ENCODE measurements at regions not wholly inside any gene's neighbourhood (a gene's known extent, or its start where the extent isn't known, plus 50 kb on each side); places are given as distances from the start of the nearest gene placed in this dataset.
"Not testable (repeated sequence)": the region's sequence is repeated elsewhere in the genome, so short reads cannot be mapped to it uniquely, and the experiment has no call there.

DNA sequence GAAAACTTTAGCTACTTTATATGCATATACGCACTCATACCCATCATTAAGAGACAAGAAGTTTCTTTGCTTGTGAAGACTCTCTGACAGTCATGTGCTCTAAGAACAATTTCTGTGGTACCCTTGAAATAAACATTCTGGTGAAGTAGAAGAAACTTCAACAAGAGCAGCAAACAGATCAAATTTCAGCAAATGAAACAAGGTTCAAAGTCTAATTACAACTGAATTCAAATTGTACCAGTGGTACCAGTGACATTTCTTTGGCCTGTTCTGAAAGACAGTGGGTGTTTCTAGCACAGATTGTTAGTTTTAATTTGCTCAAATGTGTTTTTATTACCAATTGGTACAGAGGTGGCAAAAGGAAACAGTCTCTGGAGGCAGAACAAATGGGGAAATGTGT is 391.0 kb downstream of the CHSY3 start:
- DNase-seq, result no peak

GRCh38 chr5:130294798-130295197 is 390.5 kb downstream of the CHSY3 start:
- not testable (repeated sequence) for DNase-seq

DNA sequence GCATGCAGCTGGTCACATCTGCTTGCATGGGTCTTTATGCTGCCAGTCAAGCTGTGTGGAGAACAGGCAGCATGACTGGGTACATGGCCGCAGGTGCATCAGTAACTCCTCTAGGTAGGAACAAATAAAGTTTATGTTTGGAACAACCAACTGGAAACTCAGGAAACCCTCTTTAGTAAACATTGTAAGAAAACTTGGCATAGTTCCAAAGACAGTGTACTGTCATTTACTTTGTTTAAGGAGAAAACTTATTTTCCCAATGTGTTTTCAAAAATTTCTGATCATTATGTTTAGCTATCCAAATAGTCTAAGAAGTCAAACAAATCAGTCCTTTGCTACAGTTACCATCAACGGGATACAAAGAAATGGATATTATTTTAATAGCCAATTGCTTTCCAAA is 386.0 kb downstream of the CHSY3 start:
- DNase-seq, result no peak

GRCh38 chr5:130289132-130290088 is 385.1 kb downstream of the CHSY3 start:
- no peak for DNase-seq

DNA sequence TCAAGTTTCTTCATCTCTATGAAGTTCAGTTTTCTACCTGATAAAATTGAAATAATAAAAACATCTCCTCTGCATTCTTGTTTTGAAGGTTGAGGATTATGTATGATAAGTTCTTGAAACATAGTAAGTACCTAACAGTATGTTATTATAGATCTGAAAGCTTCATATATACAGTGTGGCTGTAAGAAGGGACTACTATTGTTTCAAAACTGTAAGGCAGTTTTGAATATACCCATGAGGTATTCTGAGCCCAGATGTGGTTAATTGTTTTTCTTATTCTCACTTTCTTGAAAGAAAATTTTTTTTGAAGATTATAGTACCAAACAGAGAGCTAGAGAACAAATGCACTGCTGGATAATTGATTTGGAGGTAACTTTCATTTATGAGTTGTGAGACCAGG is 383.2 kb downstream of the CHSY3 start:
- DNase-seq, result no peak

GRCh38 chr5:130286971-130287370 is 382.7 kb downstream of the CHSY3 start:
- DNase-seq, result no peak

DNA sequence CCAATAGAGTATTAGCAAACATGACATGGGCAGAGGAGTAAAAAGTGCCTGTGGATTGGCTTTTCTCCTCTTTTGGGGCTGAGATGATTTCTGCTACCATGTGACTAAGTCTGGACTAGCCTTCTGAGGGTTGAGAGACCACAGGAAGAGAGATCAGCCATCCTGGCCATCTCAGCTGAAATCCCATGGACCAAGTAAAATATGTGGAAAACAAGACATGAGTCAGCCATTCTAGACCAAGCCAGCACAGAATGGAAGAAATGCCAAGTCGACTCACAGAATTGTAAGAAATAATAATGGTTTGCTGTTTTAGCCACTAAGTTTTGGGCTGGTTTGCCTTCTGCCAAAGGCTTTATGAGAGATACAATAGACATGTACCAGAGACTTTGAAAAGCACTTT is 377.8 kb downstream of the CHSY3 start:
- DNase-seq, result no peak

- DNase-seq, result no peak
These were observed 376.4 kb downstream of the CHSY3 start for GRCh38 chr5:130280528-130281217.

- no peak for DNase-seq
These were observed 375.1 kb downstream of the CHSY3 start for GRCh38 chr5:130279386-130279785.

DNA sequence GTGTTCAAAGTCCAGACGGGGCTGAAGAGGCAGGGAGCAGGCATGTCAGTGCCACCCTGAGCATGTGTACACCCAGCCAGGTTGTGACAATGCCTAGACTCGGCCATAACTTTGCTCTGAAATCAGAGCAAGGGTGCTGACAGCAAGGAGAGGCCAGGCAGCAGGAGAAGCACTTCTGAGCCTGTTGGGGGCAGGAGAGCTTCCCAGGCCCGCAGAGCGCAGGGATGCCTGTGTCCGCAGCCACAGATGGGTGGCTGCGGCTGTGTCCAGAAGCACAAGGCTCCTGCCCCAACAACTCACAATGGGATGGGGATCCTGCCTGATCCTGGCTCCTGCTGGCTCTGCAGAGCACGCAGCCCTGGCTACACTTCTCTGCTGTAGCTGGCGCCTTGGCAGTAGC is 373.9 kb downstream of the CHSY3 start:
- DNase-seq, result no peak

DNA sequence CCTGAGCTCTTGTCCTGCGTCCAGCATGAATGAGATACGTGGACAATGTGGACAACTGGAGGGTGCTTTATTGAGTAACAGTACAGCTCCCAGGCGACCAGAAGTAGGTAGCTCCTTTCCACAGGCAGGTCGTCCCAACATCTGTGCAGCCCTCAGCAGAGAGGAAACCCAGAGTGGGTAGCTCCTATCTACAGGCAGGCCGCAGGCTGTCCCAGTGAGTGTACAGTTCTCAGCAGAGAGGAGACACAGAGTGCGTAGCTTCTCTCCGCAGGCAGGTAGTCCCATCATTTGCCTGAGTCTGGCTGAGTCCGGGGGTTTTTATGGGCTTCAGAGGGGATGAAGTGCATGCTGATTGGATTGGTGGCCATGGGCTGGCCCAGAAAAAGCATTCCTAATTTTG is 373.3 kb downstream of the CHSY3 start:
- DNase-seq, result no peak

DNA sequence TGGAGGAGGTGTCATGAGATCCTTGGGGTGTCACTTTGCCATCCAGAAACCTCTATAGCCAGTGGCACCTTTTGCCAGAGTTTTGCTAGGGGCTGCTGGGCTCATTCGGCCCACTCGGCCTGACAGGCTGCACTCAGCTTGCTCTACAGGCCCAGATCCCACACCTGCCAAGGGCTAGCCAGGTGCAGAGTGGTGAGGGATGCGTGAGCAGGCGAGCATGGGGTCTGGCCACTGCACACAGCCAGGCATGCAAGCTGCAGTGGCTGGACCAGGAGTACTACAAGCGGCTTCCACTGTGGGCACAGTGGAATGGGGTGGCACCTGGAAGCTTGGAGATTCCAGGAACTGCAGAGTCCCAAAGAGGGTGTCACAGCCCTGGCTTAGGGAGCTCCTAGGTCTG is 372.7 kb downstream of the CHSY3 start:
- DNase-seq, result no peak

DNA sequence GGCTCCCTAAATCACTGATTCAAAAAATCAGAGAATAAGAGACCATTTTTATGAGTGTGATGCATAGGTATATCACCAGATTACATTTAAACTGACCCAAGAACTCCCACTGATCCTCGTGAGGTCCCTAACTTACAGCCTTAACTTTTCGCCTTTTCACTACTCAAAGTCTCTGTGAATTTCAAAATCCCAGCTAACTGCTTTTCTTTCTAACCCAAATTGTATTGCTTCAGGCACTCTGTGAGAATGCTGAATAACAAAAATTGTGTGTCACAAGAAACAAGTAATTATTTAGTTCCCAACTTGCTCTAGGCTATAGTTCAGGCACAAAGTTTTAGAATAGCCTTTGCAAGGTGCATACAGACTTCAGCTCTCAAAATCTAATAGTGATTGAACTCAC is 368.6 kb downstream of the CHSY3 start:
- DNase-seq, result no peak

DNA sequence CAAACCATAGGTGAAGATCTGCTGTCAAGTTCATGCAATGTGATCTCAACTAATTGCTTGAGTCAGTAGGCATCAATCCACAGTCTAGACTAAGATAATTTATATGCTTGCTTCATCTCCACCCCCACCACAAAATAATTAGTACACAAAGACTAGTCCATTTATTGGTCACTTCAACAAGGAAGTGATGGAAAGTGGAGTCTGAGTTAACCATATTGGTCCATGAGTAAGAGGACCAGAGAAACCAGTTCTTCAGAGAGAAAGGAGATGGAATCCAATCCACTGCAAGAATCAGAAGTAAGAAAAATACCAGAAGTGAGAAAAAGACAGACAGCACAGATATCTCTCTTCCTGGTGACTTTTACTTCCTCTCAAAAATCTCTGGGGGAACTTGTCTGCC is 366.5 kb downstream of the CHSY3 start:
- DNase-seq, result no peak

GRCh38 chr5:130268489-130268888 is 364.2 kb downstream of the CHSY3 start:
- no peak for DNase-seq

- no peak for DNase-seq
These were observed 363.7 kb downstream of the CHSY3 start for GRCh38 chr5:130267926-130268325.

DNA sequence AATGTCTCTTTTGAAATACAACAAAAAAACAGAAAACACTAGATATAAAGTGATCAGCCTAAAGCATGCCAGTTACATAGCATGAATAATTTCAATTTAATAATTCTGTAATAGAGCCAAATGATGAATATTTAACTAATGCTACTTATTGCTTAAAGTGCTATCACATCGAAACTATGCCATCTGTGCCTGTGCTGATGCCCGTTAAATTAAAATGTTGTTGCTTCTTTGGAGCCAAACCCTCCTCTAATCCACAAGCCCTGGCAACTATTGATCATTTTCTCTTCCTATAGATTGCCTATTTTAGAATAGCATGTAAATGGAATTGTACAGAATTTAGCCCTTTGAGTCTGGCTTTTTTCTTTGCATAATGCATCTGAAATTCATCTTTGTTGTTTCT is 356.2 kb downstream of the CHSY3 start:
- DNase-seq, result no peak

DNA sequence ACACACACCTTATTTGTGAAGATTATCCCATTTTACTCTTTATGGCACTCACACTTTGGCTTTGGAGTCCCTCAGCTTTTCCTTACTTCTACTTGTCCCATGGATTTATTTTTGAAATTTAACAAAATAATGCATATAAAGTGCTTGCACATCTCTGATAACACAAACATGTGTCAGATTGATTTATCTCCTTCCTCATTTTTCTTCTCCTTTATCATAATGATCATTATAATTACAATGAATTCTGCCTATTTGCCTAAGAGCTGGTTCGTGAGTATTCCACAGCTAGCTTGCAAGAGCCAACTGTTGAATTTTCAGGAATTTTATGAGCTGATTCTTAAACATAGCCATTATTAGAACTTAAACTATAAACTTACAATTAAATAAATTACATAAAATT is 347.7 kb downstream of the CHSY3 start:
- DNase-seq, result no peak

DNA sequence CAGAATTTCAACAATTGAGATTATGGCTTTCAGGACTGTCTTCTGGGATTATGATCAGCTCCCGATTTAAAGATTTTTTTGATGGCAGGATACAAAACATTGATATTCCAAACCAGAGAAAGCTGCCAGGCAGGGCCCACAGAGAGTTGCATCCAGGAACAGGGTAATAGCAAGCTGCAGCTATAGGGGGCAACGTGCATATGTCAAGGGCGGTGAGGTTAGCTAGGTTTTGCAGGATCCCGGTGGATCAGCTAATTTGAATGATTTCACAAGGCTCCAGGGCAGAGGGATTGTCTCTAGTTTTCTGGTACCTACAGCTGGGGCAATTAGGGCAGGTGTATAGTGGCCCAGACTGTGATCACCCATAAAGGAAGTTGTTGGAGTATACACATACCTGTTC is 339.4 kb downstream of the CHSY3 start:
- DNase-seq, result no peak

DNA sequence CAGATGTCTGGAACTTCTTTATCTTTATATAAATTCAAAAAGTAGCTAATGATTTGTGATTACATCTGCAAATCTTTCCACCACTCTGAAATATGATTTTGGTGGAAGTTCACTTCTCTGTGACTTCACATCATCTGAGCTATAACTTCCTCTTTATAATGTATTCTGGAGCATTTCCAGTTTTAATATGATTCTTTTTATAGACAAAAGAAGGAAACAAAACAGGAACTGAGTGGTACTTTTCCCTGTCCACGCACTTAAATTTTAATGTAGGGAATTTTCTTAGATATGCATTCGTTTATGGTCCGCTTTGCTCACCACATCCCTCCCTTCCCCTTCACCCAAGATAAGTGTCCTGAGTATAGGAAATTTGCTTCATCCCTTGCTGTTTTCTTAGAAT is 333.5 kb downstream of the CHSY3 start:
- DNase-seq, result no peak

All from activated CD4-positive, alpha-beta T cell treated with anti-CD3 and anti-CD28 coated beads, Interleukin-2, amount 50 U/mL, for 48 hours (primary cell).